DND-41 (cell line): ENCODE measurements at regions not wholly inside any gene's neighbourhood (a gene's known extent, or its start where the extent isn't known, plus 50 kb on each side); places are given as distances from the start of the nearest gene placed in this dataset.

ENCODE experiments used
- ATAC-seq: fragments of 200-7000 bp; cut with Tn5 transposase; 3 replicates; pipeline ENCODE4 v1.9.1; 2021; ENCODE audit warnings: low read depth; ENCODE audit not compliant: insufficient read depth
- DNase-seq: peaks from one replicate; pipeline ENCODE4 v3.0.0-alpha.2; 2020
- H2AFZ ChIP-seq: 2 replicates; pipeline ENCODE4 v1.6.0; 2012; ENCODE audit warnings: low read depth, low read length
- H3K27ac ChIP-seq: 2 replicates; pipeline ENCODE4 v1.5.1; 2012; ENCODE audit warnings: low read length, inconsistent platforms
- H3K27me3 ChIP-seq: fragments of 200-600 bp; sonication (generic); 2 replicates; pipeline ENCODE4 v1.6.0; 2012; ENCODE audit warnings: low read length, mild to moderate bottlenecking, inconsistent platforms; ENCODE audit not compliant: insufficient read depth, poor library complexity
- H3K36me3 ChIP-seq: 2 replicates; pipeline ENCODE4 v1.5.1; 2012; ENCODE audit warnings: low read length, inconsistent platforms; ENCODE audit not compliant: insufficient read depth
- H3K4me1 ChIP-seq: 2 replicates; pipeline ENCODE4 v1.5.1; 2012; ENCODE audit warnings: mild to moderate bottlenecking, low read length; ENCODE audit not compliant: insufficient read depth
- H3K4me2 ChIP-seq: 2 replicates; pipeline ENCODE4 v1.6.0; 2012; ENCODE audit warnings: mild to moderate bottlenecking, moderate library complexity, low read length, inconsistent platforms; ENCODE audit not compliant: insufficient read depth
- H3K4me3 ChIP-seq, 2 experiments: fragments of 200-600 bp in 1 of 2; shearing (Covaris generic) in 1 of 2; 2 replicates each; pipeline ENCODE4 v1.5.1; 2012 to 2016; ENCODE audit warnings: inconsistent platforms in 2 of 2, low read length in 2 of 2, mild to moderate bottlenecking in 2 of 2, low read depth in 1 of 2, moderate library complexity in 1 of 2
- H3K79me2 ChIP-seq: 2 replicates; pipeline ENCODE4 v1.6.0; 2012; ENCODE audit warnings: low read length, inconsistent platforms; ENCODE audit not compliant: insufficient read depth
- H3K9ac ChIP-seq: 2 replicates; pipeline ENCODE4 v1.6.0; 2012; ENCODE audit warnings: low read depth, mild to moderate bottlenecking, inconsistent platforms, low read length, moderate library complexity
- H3K9me3 ChIP-seq: 2 replicates; pipeline ENCODE4 v1.5.1; 2012; ENCODE audit warnings: low read length, moderate library complexity, mild to moderate bottlenecking, inconsistent platforms; ENCODE audit not compliant: insufficient read depth, severe bottlenecking
- H4K20me1 ChIP-seq: 2 replicates; pipeline ENCODE4 v1.6.0; 2012; ENCODE audit warnings: low read length; ENCODE audit not compliant: insufficient read depth
- CTCF ChIP-seq: IDR thresholded peaks from 2 replicates; pipeline ENCODE4 v1.5.1; 2012; ENCODE audit warnings: borderline replicate concordance, low read length, moderate library complexity, mild to moderate bottlenecking; ENCODE audit not compliant: poor library complexity, severe bottlenecking; ENCODE audit errors: extremely low read depth
- EZH2 ChIP-seq: IDR thresholded peaks from 3 replicates; pipeline ENCODE4 v1.6.1; 2012; ENCODE audit warnings: borderline replicate concordance, low read depth, mild to moderate bottlenecking, moderate library complexity, low read length, inconsistent platforms; ENCODE audit not compliant: severe bottlenecking

GRCh38 chr14:22462923-22463322 lies 126.1 kb downstream of the DAD1 start:
- H3K27me3 ChIP-seq: no peaks in the 10 kb centered on the region
- ATAC-seq (no peak), DNase-seq (no peak)
- H3K36me3 ChIP-seq: peaks cover 48% of the 10 kb centered on the region
- no peak overlapping the region for H3K4me3 ChIP-seq
- no peak overlapping the region for H2AFZ ChIP-seq
- H3K9me3 ChIP-seq: no peaks in the 10 kb centered on the region
- TF ChIP-seq CTCF: no peak
- TF ChIP-seq EZH2: no peak
- peak overlapping the region; percentile 60 for H3K27ac ChIP-seq
- peaks cover 99% of the 10 kb centered on the region for H3K4me1 ChIP-seq
- H3K9ac ChIP-seq: no peak overlapping the region
- peaks cover 25% of the 10 kb centered on the region for H3K79me2 ChIP-seq
- H3K4me2 ChIP-seq: no peak overlapping the region
- no peaks in the 10 kb centered on the region for H4K20me1 ChIP-seq

- H3K27me3 ChIP-seq: no peaks in the 10 kb centered on the region
- peaks cover 42% of the 10 kb centered on the region for H3K79me2 ChIP-seq
- peak overlapping the region; percentile 51 for H3K4me2 ChIP-seq
- DNase-seq (peak; percentile 70), ATAC-seq (peak; percentile 76)
- H3K27ac ChIP-seq: peak overlapping the region; percentile 95
- H4K20me1 ChIP-seq: no peaks in the 10 kb centered on the region
- peaks cover 99% of the 10 kb centered on the region for H3K4me1 ChIP-seq
- H3K9ac ChIP-seq: peak overlapping the region; percentile 52
- no peaks in the 10 kb centered on the region for H3K9me3 ChIP-seq
- TF ChIP-seq EZH2: no peak
- no peak for TF ChIP-seq CTCF
- no peak overlapping the region for H2AFZ ChIP-seq
- peak overlapping the region in 1 of 2 experiments; percentile 38; a peak in 2 of 4 replicates for H3K4me3 ChIP-seq
- H3K36me3 ChIP-seq: peaks cover 35% of the 10 kb centered on the region
Measured at GRCh38 chr14:22460461-22461195, 128.4 kb downstream of the DAD1 start.

- Histone ChIP-seq H3K4me1 (peaks cover 99% of the 10 kb centered on the region), H3K9me3 (no peaks in the 10 kb centered on the region), H3K4me2 (peak overlapping the region; percentile 51), H3K36me3 (peaks cover 25% of the 10 kb centered on the region), H3K4me3 (peak overlapping the region in 1 of 2 experiments; percentile 38; a peak in 2 of 4 replicates), H3K27ac (peak overlapping the region; percentile 95), H4K20me1 (no peaks in the 10 kb centered on the region), H2AFZ (no peak overlapping the region; the same call in 1 of the 2 replicates), H3K79me2 (peaks cover 61% of the 10 kb centered on the region), H3K9ac (peak overlapping the region; percentile 52), H3K27me3 (no peaks in the 10 kb centered on the region)
- TF ChIP-seq EZH2 (no peak), CTCF (no peak)
- ATAC-seq (peak; percentile 76), DNase-seq (peak; percentile 75)
Measured at GRCh38 chr14:22458737-22459136, 130.3 kb downstream of the DAD1 start.
